Body of pancreas (tissue), 4 donors: ENCODE measurements at regions not wholly inside any gene's neighbourhood (a gene's known extent, or its start where the extent isn't known, plus 50 kb on each side); places are given as distances from the start of the nearest gene placed in this dataset.

Experiments used
- ATAC-seq: fragments of 150-250 bp; one replicate; pipeline ENCODE4 v1.9.1; 2016
- DNase-seq, 4 donors: peaks; one replicate each; pipeline ENCODE4 v3.0.0-alpha.2; 2019
- H3K27ac ChIP-seq, 4 donors: fragments of 200-600 bp; sonication (generic); 1 replicate in 3 of 4; 2 replicates in 1 of 4; pipeline versions ENCODE4 v1.5.1 to v1.6.1; 2016 to 2019; ENCODE audit warnings: mild to moderate bottlenecking in 1 of 4, mixed read lengths in 1 of 4, moderate library complexity in 1 of 4
- H3K27me3 ChIP-seq, 2 donors: fragments of 200-600 bp; sonication (generic); one replicate each; pipeline ENCODE4 v1.6.0; 2016; ENCODE audit warnings: mild to moderate bottlenecking in 1 of 2
- H3K36me3 ChIP-seq, 2 donors: fragments of 200-600 bp; sonication (generic); replicated peaks in 1 of 2; 2 replicates each; pipeline ENCODE4 v1.5.1; 2016; ENCODE audit warnings: low read depth in 2 of 2; ENCODE audit not compliant: insufficient read depth in 1 of 2
- H3K4me1 ChIP-seq: fragments of 200-600 bp; sonication (generic); one replicate; pipeline ENCODE4 v1.6.0; 2016
- H3K4me3 ChIP-seq, 2 donors: fragments of 200-600 bp; sonication (generic); 1 replicate in 1 of 2; 2 replicates in 1 of 2; pipeline ENCODE4 v1.5.1; 2016 to 2019
- H3K9me3 ChIP-seq, 3 donors: fragments of 200-600 bp; sonication (generic); 1 replicate in 2 of 3; 2 replicates in 1 of 3; pipeline ENCODE4 v1.5.1; 2016
- CTCF ChIP-seq, 7 experiments: fragments of 450-650 bp in 4 of 7; fragments of 200-600 bp in 3 of 7; sonication (generic) in 3 of 7; IDR thresholded peaks; one replicate each; pipeline ENCODE4 v1.5.1; 2016 to 2019; ENCODE audit warnings: antibody characterized with exemption in 7 of 7
- POLR2A ChIP-seq, 3 donors: fragments of 450-650 bp; IDR thresholded peaks; one replicate each; pipeline ENCODE4 v1.6.1; 2016; ENCODE audit warnings: antibody characterized with exemption in 3 of 3, mild to moderate bottlenecking in 2 of 3
- WGBS, 2 donors: methylation state at CpG; one replicate each; pipeline ENCODE4 v1.1.5; 2017; 5-methylcytosine and 5-hydroxymethylcytosine counted together
- intact Hi-C: fragments of 100-400 bp; cut with DNase I; formaldehyde crosslinking; loops from one replicate; pipeline ENCODE4 v1.15.1; 2023

GRCh38 chr6:163641706-163642105 lies 227.2 kb downstream of the QKI start:
- WGBS, 2 donors: 78 to 86% methylated on average over 7 to 13 of the region's 13 CpGs
- intact Hi-C loops: no loop called here
- no peaks in the 10 kb centered on the region for H3K36me3 ChIP-seq
- TF ChIP-seq CTCF (IDR thresholded peaks at IDR 0.05) (no peak), POLR2A (IDR thresholded peaks at IDR 0.05) (no peak)
- DNase-seq: no peak
- H3K9me3 ChIP-seq: no peaks in the 10 kb centered on the region
- no peaks in the 10 kb centered on the region for H3K27me3 ChIP-seq
- H3K4me1 ChIP-seq: no peaks in the 10 kb centered on the region
- ATAC-seq: no peak
- H3K27ac ChIP-seq: no peak overlapping the region
- H3K4me3 ChIP-seq: no peak overlapping the region

- ATAC-seq (no peak), DNase-seq (no peak)
- WGBS, 2 donors: 90 to 91% methylated on average over 21 of the region's 21 CpGs
- intact Hi-C loops: no loop called here
- no peaks in the 10 kb centered on the region for H3K27me3 ChIP-seq
- H3K4me3 ChIP-seq: no peak overlapping the region
- no peak overlapping the region for H3K27ac ChIP-seq
- H3K4me1 ChIP-seq: no peaks in the 10 kb centered on the region
- H3K9me3 ChIP-seq: no peaks in the 10 kb centered on the region
- H3K36me3 ChIP-seq: no peaks in the 10 kb centered on the region
- TF ChIP-seq CTCF (IDR thresholded peaks at IDR 0.05): no peak
- no peak for TF ChIP-seq POLR2A (IDR thresholded peaks at IDR 0.05)
Observed at GRCh38 chr6:163640641-163641040, 226.1 kb downstream of the QKI start.

GRCh38 chr6:163637524-163637923 lies 223.0 kb downstream of the QKI start:
- Histone ChIP-seq H3K4me3 (no peak overlapping the region), H3K27me3 (peaks cover 0 to 4% of the 10 kb centered on the region in 2 donors), H3K4me1 (no peaks in the 10 kb centered on the region), H3K27ac (no peak overlapping the region), H3K9me3 (no peaks in the 10 kb centered on the region), H3K36me3 (no peaks in the 10 kb centered on the region)
- WGBS, 2 donors: 53 to 61% methylated on average over 3 of the region's 3 CpGs
- intact Hi-C loops: no loop called here
- no peak for DNase-seq
- no peak for TF ChIP-seq CTCF (IDR thresholded peaks at IDR 0.05)
- no peak for TF ChIP-seq POLR2A (IDR thresholded peaks at IDR 0.05)
- no peak for ATAC-seq

- H3K27ac ChIP-seq: no peak overlapping the region
- no peaks in the 10 kb centered on the region for H3K4me1 ChIP-seq
- DNase-seq (no peak), ATAC-seq (no peak)
- intact Hi-C loops: no loop called here
- H3K27me3 ChIP-seq: peaks cover 0 to 4% of the 10 kb centered on the region in 2 donors
- TF ChIP-seq POLR2A (IDR thresholded peaks at IDR 0.05) (no peak), CTCF (IDR thresholded peaks at IDR 0.05) (no peak)
- no peak overlapping the region for H3K4me3 ChIP-seq
- WGBS, 2 donors: 63 to 73% methylated on average over 19 to 22 of the region's 22 CpGs
- H3K36me3 ChIP-seq: no peaks in the 10 kb centered on the region
- no peaks in the 10 kb centered on the region for H3K9me3 ChIP-seq
Observed at GRCh38 chr6:163635731-163636364, 221.3 kb downstream of the QKI start.

GRCh38 chr6:163635315-163635714 lies 220.8 kb downstream of the QKI start:
- WGBS, 2 donors: 81 to 85% methylated on average over 6 of the region's 6 CpGs

More at GRCh38 chr6:163635315-163635714, 220.8 kb downstream of the QKI start:
- TF ChIP-seq CTCF (IDR thresholded peaks at IDR 0.05) (no peak), POLR2A (IDR thresholded peaks at IDR 0.05) (no peak)
- H3K27me3 ChIP-seq: peaks cover 0 to 4% of the 10 kb centered on the region in 2 donors
- no peak for DNase-seq
- no peak overlapping the region for H3K27ac ChIP-seq
- no peaks in the 10 kb centered on the region for H3K36me3 ChIP-seq
- no peak for ATAC-seq
- H3K4me1 ChIP-seq: no peaks in the 10 kb centered on the region
- H3K9me3 ChIP-seq: no peaks in the 10 kb centered on the region
- H3K4me3 ChIP-seq: no peak overlapping the region
- intact Hi-C loops: no loop called here
